Stimulated activated CD4-positive, alpha-beta T cell treated with anti-CD3 and anti-CD28 coated beads, TNF-alpha, amount 100 ng/mL, for 4 hours (primary cell): ENCODE measurements at regions not wholly inside any gene's neighbourhood (a gene's known extent, or its start where the extent isn't known, plus 50 kb on each side); places are given as distances from the start of the nearest gene placed in this dataset.

Experiments used
- DNase-seq, 3 experiments: peaks; one replicate each; pipeline ENCODE4 v3.0.0-alpha.2; 2020; ENCODE audit warnings: low read depth in 3 of 3

- no peak for DNase-seq
Measured at GRCh38 chr13:70894258-70894657, 786.0 kb upstream of the KLHL1 start.

DNA sequence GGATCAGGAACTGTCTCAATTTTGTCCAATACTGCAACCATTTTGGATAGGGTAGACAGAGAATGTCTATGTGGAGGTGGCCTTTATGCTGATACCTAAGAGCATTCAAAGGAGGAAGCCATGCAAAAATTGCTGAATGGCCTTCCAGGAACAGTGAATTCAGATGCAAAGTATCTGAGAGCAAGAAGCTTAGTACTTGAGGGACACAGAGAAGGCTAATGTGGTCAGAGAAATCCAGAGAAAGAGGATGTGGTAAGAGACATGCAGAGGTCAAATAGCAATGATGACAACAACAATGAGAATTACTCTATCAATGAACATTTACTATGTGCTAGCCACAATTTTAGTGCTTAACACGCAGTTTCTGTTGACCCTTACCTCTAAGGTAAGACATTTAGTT lies 785.6 kb upstream of the KLHL1 start:
- DNase-seq, result no peak

- DNase-seq, result no peak
Measured at GRCh38 chr13:70890289-70890688, 782.0 kb upstream of the KLHL1 start.

DNA sequence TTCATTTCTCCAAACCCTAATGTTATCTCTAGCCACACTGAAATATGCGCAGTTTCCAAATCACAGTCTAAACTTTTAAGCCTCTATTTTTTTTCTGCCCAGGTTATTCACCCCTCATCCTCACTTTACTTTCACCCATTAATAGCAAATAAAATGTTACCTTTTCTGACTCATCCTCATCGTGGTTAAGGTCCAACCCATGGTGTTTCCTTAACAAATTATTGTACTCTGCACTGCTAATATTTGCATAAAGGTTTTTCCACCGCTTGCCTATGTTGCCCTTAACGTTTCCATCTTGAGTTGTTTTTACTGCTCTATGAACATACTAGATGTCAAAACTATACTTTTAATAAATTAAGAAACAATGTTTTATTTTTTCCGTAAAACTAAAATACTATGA lies 780.9 kb upstream of the KLHL1 start:
- no peak for DNase-seq

GRCh38 chr13:70884196-70884595 lies 775.9 kb upstream of the KLHL1 start:
- no peak for DNase-seq

GRCh38 chr13:70874636-70875035 lies 766.4 kb upstream of the KLHL1 start:
- no peak for DNase-seq

GRCh38 chr13:70864731-70865130 lies 756.5 kb upstream of the KLHL1 start:
- no peak for DNase-seq

DNA sequence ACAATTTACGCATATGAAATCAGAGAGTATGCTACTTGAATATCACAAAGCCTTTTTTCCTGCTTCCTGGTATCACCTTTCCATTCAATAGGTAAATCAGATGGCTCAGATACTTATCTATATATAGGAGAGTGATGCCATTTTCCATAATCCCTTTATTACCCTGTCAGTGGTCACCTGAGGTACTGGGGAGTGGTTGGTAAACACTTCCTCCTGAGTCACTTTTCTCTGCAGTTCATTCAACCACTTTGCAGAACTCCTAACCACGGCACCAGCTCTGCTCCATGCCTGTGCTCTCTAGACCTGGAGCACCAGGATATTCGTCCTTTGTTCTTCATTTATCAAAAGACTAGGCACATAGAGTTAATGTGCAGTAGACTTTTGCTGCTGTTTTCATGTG lies 748.5 kb upstream of the KLHL1 start:
- no peak for DNase-seq

DNA sequence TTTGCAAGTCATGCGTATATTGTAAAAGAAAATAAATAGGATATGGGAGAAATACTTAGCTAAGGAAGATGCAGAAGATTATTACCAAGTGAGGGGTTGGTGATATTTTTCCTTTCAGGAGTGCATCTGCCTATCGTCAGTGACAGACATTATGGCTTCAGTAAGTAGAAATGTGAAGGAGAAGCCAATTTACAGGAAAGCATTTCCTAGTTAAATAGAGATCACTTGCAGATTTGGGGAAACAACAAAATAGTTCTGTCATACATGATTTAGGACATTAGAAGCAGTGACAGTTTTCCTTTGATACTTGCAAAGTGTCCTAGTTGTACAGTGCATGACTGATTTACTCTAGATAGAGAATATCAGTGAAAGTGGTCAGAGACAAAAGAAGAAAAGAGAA lies 747.8 kb upstream of the KLHL1 start:
- DNase-seq, result no peak

DNA sequence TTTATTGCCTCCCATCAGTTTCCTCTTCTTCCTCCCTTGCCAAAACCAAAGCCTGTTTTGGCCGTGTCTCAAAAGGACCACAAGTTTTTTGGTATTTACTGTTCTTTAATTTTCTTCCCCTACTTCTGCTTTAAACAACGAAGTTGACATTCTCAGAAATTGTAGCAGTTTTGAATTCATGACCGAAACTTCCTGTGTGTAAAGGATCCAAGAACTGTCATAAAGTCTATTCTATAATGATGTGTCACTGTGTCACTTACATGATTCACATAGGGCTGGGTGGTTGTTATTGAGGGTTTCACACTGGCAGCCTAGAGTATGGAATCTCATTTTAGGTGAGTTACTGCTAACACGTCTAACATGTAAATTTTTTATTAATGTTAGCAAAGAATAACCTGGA lies 741.0 kb upstream of the KLHL1 start:
- DNase-seq, result no peak

DNA sequence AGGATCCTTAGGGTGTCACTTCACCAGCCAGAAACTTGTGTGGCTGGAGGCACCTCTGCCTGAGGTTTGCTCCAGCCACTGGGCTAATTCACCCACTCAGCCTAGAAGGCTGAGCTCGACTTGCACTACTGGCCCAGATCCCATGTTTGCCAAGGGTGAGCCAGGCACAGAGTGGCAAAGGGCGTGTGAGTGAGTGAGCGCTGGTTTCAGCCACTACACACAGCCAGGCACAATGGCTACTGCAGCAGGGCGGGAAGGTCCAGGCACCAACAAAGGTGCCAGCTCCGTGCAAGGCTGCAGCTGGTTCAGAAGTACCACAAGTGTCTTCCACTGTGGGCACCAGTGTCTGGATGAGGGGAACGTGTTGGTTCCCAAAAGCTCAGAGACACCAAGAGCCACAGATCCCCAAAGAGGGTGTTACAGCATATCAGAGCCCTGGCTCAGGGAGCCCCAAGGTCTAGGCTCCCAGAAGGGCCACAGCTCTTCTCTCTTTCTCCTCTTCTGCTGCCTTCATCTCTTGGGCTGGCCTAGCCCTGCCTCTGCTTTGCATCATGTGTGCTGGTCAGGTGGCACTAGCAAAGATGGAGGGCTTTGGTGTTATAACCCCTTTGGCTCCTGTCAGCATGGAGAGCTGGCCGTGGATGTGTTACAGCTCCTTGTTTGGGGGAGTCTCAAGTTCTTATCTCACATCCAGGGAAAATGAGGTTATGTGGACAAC lies 736.3 kb upstream of the KLHL1 start:
- no peak for DNase-seq

DNA sequence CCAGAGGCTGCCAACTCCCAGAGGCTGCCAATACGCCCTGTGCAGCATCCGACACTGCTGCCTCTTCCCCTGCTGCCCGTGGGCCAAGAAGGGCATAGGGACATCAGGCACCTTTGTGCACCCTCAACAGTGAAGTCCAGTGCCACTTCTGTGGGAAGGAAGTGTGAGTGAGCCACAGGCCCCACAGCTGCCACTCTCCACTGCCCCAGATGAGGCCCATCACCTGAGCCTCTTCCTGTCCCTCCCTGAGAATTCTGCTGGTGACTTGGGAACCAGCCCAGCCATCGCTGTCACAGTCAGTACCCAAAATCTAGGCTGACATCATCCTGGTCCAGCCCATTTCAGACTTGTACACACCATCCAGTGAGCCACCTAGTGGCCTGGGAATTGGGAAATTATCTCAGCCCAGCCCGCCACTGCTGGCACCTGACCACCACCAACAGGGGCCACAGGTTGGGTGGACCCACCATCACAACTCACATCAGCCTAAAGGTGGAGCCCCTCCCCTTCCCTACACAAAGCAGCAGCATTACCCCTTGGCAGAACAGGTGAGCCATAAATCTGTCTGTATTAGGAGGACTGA lies 733.9 kb upstream of the KLHL1 start:
- DNase-seq, result no peak

DNA sequence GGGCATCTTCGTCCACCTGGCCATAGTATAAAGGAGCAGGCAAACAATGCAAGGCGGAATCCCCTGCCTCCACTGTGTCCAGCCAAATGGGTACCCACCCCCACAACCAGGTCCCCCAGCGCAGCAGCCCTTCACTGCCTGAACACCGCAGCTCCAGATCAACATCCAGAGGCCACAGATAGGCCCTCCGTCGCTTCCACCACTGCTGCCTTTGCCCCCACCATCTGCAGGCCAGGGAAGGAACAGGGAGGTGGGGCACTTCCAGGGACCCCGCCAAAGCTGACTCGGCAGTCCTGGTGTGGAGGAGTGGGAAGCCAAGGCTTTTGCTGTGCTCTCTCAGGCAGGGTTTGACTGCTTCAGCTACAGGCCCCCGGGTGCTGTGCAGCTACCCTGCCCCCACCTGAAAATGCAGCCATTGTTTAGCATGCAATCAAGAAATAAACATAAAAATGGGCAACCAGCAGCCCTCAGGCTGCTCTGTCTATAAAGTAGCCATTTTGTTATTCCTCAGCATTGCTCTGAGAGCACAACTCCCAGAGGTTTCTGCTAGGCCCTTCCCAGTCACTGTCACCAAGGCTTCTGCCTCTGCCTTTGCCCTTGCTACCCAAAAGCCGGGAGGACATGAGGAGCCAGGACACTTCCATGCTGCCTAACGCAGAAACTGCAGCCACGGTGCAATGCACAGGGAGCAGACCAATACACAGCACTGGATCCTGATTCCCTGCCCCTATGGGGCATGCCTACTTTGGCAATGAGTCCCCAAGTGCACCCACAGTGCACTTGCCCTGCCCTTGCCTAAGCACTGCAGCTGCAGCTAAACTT lies 733.2 kb upstream of the KLHL1 start:
- DNase-seq, result no peak

GRCh38 chr13:70835371-70835770 lies 727.1 kb upstream of the KLHL1 start:
- DNase-seq, result no peak

GRCh38 chr13:70829748-70830147 lies 721.5 kb upstream of the KLHL1 start:
- no peak for DNase-seq

DNA sequence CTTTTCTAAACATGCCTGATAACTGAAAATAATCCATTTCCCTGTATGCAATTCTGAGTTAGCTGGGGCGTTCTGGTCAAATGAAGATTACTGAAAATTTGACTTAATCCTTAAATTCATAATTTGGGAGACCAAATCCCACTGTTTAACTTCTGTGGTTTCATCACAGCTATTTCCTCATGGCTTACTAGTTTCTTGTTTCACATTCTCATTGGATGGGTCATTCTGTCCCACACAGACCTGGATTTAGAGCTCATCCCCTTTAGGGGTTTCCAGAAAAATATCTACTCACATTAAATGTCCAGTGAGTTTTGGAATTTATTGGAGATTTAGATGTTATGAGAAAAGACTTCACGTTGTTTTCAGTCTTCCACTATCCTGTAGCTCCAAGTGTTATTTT lies 709.3 kb upstream of the KLHL1 start:
- DNase-seq, result no peak

DNA sequence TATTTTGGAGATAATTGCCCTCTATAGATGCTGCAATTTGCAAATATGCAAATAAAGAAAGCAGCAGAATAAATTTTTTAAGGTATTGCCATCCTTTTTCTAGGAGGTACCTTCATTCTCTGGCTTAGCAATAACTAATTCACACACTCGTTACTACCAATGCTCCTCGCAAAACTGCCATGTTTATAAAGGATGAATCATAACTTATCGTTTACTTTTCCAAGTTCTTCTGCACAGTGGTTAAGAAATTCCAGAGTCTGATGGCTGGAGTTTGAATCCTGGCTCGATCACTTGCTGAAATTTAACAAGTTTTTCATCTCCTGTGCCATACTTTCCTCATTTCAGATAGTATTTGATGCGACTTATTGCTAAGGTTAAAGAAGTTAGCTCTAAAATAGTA lies 708.6 kb upstream of the KLHL1 start:
- DNase-seq, result no peak

- DNase-seq, result no peak
Measured at GRCh38 chr13:70814684-70815083, 706.4 kb upstream of the KLHL1 start.

- no peak for DNase-seq
Measured at GRCh38 chr13:70812481-70812880, 704.2 kb upstream of the KLHL1 start.

- DNase-seq, result no peak
Measured at GRCh38 chr13:70809588-70809987, 701.3 kb upstream of the KLHL1 start.

DNA sequence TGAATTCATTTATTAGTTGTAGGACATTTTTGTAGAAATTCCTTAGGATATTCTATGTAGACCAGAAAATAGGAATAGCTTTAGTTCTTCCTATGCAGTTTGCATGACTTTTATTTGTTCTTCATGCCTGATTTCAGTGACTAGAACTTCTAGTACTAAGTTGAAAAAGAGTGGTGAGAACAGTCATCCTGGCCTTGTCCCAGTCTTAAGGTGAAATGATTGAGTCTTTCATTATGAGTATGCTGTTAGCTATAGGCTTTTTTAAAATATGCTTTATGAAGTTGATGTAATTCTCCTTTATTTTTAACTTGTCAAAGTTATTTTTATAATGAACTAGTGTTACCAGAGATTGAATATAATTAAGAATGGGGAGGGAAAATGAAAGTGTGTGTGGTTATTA lies 690.1 kb upstream of the KLHL1 start:
- DNase-seq, result no peak

GRCh38 chr13:70795484-70795883 lies 687.2 kb upstream of the KLHL1 start:
- no peak for DNase-seq

GRCh38 chr13:70792121-70792520 lies 683.9 kb upstream of the KLHL1 start:
- DNase-seq, result no peak
